Osteoblast (primary cell): ENCODE measurements at regions not wholly inside any gene's neighbourhood (a gene's known extent, or its start where the extent isn't known, plus 50 kb on each side); places are given as distances from the start of the nearest gene placed in this dataset.

Source experiments
- DNase-seq: peaks from one replicate; pipeline ENCODE4 v3.0.0; 2011; ENCODE audit warnings: low spot score, mixed read lengths; ENCODE audit not compliant: insufficient read length; ENCODE audit errors: missing footprints
- H2AFZ ChIP-seq: 2 replicates; pipeline ENCODE4 v1.6.0; 2011; ENCODE audit warnings: mild to moderate bottlenecking, low read length
- H3K27ac ChIP-seq: 2 replicates; pipeline ENCODE4 v1.5.1; 2011; ENCODE audit warnings: mild to moderate bottlenecking, low read depth, low read length, moderate library complexity
- H3K27me3 ChIP-seq: 2 replicates; pipeline ENCODE4 v1.6.0; 2012; ENCODE audit warnings: mild to moderate bottlenecking, control low read depth, inconsistent platforms, low read length, moderate library complexity; ENCODE audit not compliant: insufficient read depth
- H3K36me3 ChIP-seq: 2 replicates; pipeline ENCODE4 v1.5.1; 2011; ENCODE audit warnings: mild to moderate bottlenecking, low read length, control low read depth, moderate library complexity; ENCODE audit not compliant: insufficient read depth
- H3K4me1 ChIP-seq: 2 replicates; pipeline ENCODE4 v1.5.1; 2011; ENCODE audit warnings: mild to moderate bottlenecking, low read length, control low read depth, moderate library complexity; ENCODE audit not compliant: insufficient read depth
- H3K4me2 ChIP-seq: 2 replicates; pipeline ENCODE4 v1.6.0; 2011; ENCODE audit warnings: mild to moderate bottlenecking, low read length; ENCODE audit not compliant: insufficient read depth
- H3K4me3 ChIP-seq: fragments of 200-600 bp; sonication (generic); 3 replicates; pipeline ENCODE4 v1.5.1; 2012; ENCODE audit warnings: mild to moderate bottlenecking, low read length, inconsistent platforms; ENCODE audit not compliant: insufficient read depth
- H3K79me2 ChIP-seq: 2 replicates; pipeline ENCODE4 v1.6.0; 2012; ENCODE audit warnings: mild to moderate bottlenecking, low read length, control low read depth, inconsistent platforms; ENCODE audit not compliant: insufficient read depth
- H3K9me3 ChIP-seq: 2 replicates; pipeline ENCODE4 v1.5.1; 2011; ENCODE audit warnings: low read depth, low read length, control low read depth
- H4K20me1 ChIP-seq: 2 replicates; pipeline ENCODE4 v1.6.0; 2012; ENCODE audit warnings: mild to moderate bottlenecking, low read length, control low read depth; ENCODE audit not compliant: insufficient read depth
- TF ChIP-seq, protein P1 (sequence below): IDR thresholded peaks from 2 replicates; pipeline ENCODE4 v1.5.1; 2011; ENCODE audit warnings: mild to moderate bottlenecking, low read depth, low read length, moderate library complexity; ENCODE audit errors: extremely low read depth

DNA sequence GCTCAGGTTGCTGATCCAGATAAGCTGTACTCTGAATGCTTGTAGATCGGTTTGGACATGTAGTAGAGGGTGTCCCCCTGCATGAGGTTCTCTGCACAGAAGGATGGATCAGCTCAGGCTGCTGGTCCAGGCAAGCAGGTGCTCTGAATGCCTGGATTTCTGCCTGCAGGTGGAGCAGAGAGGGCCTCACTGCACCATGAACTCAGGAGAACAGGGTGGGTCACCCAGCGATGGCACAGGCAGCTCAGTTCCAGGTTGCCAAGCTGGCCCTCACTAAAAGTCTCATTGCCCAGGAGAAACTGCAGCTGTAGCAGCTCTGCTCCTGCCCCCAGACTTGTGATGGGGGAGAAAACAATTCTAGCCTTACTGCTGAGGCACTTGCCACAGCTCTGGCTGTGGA lies 491.8 kb downstream of the XIRP2 start:
- H4K20me1 ChIP-seq: no peaks in the 10 kb centered on the region
- no peak for DNase-seq
- no peaks in the 10 kb centered on the region for H3K36me3 ChIP-seq
- no peak overlapping the region for H3K4me3 ChIP-seq
- no peak overlapping the region for H2AFZ ChIP-seq
- TF ChIP-seq, protein P1, sequence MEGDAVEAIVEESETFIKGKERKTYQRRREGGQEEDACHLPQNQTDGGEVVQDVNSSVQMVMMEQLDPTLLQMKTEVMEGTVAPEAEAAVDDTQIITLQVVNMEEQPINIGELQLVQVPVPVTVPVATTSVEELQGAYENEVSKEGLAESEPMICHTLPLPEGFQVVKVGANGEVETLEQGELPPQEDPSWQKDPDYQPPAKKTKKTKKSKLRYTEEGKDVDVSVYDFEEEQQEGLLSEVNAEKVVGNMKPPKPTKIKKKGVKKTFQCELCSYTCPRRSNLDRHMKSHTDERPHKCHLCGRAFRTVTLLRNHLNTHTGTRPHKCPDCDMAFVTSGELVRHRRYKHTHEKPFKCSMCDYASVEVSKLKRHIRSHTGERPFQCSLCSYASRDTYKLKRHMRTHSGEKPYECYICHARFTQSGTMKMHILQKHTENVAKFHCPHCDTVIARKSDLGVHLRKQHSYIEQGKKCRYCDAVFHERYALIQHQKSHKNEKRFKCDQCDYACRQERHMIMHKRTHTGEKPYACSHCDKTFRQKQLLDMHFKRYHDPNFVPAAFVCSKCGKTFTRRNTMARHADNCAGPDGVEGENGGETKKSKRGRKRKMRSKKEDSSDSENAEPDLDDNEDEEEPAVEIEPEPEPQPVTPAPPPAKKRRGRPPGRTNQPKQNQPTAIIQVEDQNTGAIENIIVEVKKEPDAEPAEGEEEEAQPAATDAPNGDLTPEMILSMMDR: no peak
- H3K4me1 ChIP-seq: no peaks in the 10 kb centered on the region
- H3K27ac ChIP-seq: no peak overlapping the region
- no peak overlapping the region for H3K4me2 ChIP-seq
- no peaks in the 10 kb centered on the region for H3K27me3 ChIP-seq
- H3K9me3 ChIP-seq: peaks cover 3% of the 10 kb centered on the region
- no peaks in the 10 kb centered on the region for H3K79me2 ChIP-seq

DNA sequence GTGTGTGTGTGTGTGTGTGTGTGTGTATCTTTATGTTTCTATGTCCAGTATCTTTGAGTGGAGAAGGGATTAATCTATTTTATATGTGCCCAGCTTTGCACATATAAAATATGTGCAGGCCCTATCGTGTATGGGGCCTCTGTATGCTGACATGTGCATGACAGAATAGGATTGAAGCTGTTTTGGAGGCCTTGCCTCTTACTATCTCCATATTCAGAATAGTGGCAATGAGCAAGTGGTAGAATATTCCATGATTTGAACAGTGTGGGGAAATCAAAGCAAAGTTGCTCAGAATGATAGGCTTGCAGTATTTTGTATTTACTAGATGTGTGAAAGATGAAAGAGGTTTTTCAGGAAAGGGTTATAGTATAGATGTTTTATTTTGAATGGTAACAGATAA lies 480.8 kb downstream of the XIRP2 start:
- Histone ChIP-seq H3K36me3 (no peaks in the 10 kb centered on the region), H3K4me2 (no peak overlapping the region), H2AFZ (no peak overlapping the region), H4K20me1 (no peaks in the 10 kb centered on the region), H3K27ac (no peak overlapping the region), H3K4me1 (no peaks in the 10 kb centered on the region), H3K9me3 (no peaks in the 10 kb centered on the region), H3K79me2 (no peaks in the 10 kb centered on the region), H3K27me3 (no peaks in the 10 kb centered on the region), H3K4me3 (no peak overlapping the region)
- DNase-seq: no peak
- TF ChIP-seq, protein P1: no peak

DNA sequence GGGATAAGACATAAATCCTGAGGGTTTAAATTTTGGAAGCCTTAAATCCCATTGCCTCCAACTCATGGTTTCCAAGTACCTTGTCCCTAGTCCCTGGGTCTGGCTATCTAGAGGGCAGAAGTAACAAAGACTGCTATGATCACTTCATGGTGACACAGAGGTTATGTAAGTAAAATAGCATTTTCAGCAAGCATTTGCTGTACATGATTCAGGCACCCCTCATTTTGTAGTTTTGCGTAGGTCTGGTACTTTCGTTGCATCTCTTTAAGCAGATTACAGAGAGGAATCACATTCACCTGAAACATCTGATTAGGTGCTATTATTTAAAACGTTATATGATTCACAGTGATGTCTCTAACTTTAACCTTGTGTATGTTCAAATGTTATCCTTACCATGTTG lies 480.1 kb downstream of the XIRP2 start:
- Histone ChIP-seq H3K27ac (no peak overlapping the region), H3K9me3 (no peaks in the 10 kb centered on the region), H3K36me3 (no peaks in the 10 kb centered on the region), H3K4me1 (no peaks in the 10 kb centered on the region), H3K27me3 (no peaks in the 10 kb centered on the region), H3K4me2 (no peak overlapping the region), H2AFZ (no peak overlapping the region), H3K4me3 (no peak overlapping the region), H3K79me2 (no peaks in the 10 kb centered on the region), H4K20me1 (no peaks in the 10 kb centered on the region)
- TF ChIP-seq, protein P1: no peak
- DNase-seq: no peak

DNA sequence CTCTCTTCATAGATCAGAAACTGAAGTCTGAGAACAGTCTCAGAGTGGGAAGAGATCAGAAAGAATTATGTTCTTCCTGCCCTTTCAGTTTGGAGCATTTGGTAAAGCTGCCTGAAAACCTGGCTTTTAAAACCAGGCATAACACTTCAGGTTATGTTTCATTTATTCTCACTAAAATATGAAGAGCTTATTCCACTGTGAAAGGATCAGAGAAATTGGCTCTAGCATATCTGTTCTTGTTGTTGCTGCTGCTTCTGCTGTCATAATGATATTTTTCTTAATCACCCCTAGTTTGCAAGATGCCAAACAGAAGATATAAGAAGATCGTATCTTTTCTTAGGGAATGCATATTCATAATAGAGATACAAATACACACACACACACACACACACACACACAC lies 476.9 kb downstream of the XIRP2 start:
- DNase-seq: no peak
- H3K27me3 ChIP-seq: no peaks in the 10 kb centered on the region
- no peak overlapping the region for H3K27ac ChIP-seq
- H3K79me2 ChIP-seq: no peaks in the 10 kb centered on the region
- H3K4me2 ChIP-seq: no peak overlapping the region
- no peaks in the 10 kb centered on the region for H3K4me1 ChIP-seq
- no peak overlapping the region for H3K4me3 ChIP-seq
- H3K9me3 ChIP-seq: no peaks in the 10 kb centered on the region
- H3K36me3 ChIP-seq: no peaks in the 10 kb centered on the region
- H2AFZ ChIP-seq: no peak overlapping the region
- TF ChIP-seq, protein P1: no peak
- H4K20me1 ChIP-seq: no peaks in the 10 kb centered on the region
